Erythroblast (primary cell): ENCODE measurements at regions not wholly inside any gene's neighbourhood (a gene's known extent, or its start where the extent isn't known, plus 50 kb on each side); places are given as distances from the start of the nearest gene placed in this dataset.

ENCODE experiments used
- GATA1 ChIP-seq: IDR thresholded peaks from 2 replicates; pipeline ENCODE4 v1.6.1; 2011; ENCODE audit warnings: low read depth, mild to moderate bottlenecking, control low read depth, low read length, moderate library complexity
- POLR2A ChIP-seq: IDR thresholded peaks from 2 replicates; pipeline ENCODE4 v1.6.1; 2011; ENCODE audit warnings: mild to moderate bottlenecking, low read length

DNA sequence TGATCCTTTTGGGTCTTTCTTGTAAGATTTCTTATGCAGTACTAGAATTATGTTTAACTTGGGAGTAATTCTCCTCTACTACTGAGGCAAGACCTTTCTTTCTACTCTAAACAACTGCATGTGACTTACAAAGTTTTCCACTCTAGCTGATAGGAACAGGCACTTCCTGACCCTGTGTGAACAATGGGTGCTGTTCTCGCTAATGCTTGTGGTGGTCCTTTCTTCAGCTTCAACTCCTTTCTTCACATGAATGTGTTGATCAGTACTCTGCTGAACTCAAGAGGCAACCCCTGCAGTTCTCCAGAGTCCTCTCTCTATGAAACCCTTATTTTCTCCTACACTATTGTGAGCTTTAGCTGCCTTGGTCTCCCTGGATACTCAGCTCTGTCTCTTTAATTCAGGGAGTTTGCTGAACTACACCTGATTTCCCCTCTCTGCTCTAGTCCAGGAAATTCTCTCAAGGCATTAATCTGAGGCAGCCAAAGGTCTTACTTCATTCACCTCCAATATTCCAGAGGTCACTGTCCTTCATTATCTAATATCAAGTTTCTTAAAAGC is 484.6 kb upstream of the PIK3R1 start:
- TF ChIP-seq POLR2A, result no peak
- TF ChIP-seq GATA1, result no peak
